ENCODE measurements at regions not wholly inside any gene's neighbourhood (a gene's known extent, or its start where the extent isn't known, plus 50 kb on each side); places are given as distances from the start of the nearest gene placed in this dataset.

GRCh38 chr2:42907835-42908234 is 115.5 kb upstream of the HAAO start:
- TF ChIP-seq EZH2 (IDR thresholded peaks at IDR 0.05; ENCODE audit: low read length), result no peak
- no peak for TF ChIP-seq CTCF (optimal IDR thresholded peaks at IDR 0.05 in 1 of 3, IDR thresholded peaks at IDR 0.05 in 1 of 3, conservative IDR thresholded peaks at IDR 0.05 in 1 of 3; ENCODE audit: extremely low read depth in 1 of 3, insufficient read depth in 2 of 3, low read length in 3 of 3)

Data from keratinocyte (primary cell).